Testis (tissue), 2 donors: ENCODE measurements at regions not wholly inside any gene's neighbourhood (a gene's known extent, or its start where the extent isn't known, plus 50 kb on each side); places are given as distances from the start of the nearest gene placed in this dataset.

Experiments used
- DNase-seq: peaks from one replicate; pipeline ENCODE4 v3.0.0-alpha.2; 2019
- H3K27ac ChIP-seq, 2 donors: fragments of 200-600 bp; sonication (generic); one replicate each; pipeline ENCODE4 v1.5.1; 2019
- H3K27me3 ChIP-seq: fragments of 200-600 bp; sonication (generic); one replicate; pipeline ENCODE4 v1.5.1; 2019
- H3K36me3 ChIP-seq: fragments of 200-600 bp; sonication (generic); one replicate; pipeline ENCODE4 v1.5.1; 2017; ENCODE audit warnings: low read depth; ENCODE audit errors: missing control alignments
- H3K4me1 ChIP-seq: fragments of 200-600 bp; sonication (generic); one replicate; pipeline ENCODE4 v1.5.1; 2019
- H3K4me3 ChIP-seq, 2 donors: fragments of 200-600 bp; sonication (generic); one replicate each; pipeline ENCODE4 v1.5.1; 2017 to 2019
- H3K9me3 ChIP-seq: fragments of 200-600 bp; sonication (generic); one replicate; pipeline ENCODE4 v1.5.1; 2017
- POLR2A ChIP-seq: fragments of 450-650 bp; IDR thresholded peaks from one replicate; pipeline ENCODE4 v1.6.1; 2017; ENCODE audit warnings: antibody characterized with exemption, mild to moderate bottlenecking, moderate library complexity
- WGBS, 2 donors: methylation state at CpG; one replicate each; pipeline ENCODE4 v1.1.5; 2018; 5-methylcytosine and 5-hydroxymethylcytosine counted together
- intact Hi-C: fragments of 100-400 bp; cut with DNase I; formaldehyde crosslinking; loops from one replicate; pipeline ENCODE4 v1.15.1; 2023; ENCODE audit warnings: low total_unique reads
- TF ChIP-seq, protein P1 (sequence below), 3 experiments: fragments of 450-650 bp in 2 of 3; fragments of 200-600 bp in 1 of 3; sonication (generic) in 1 of 3; IDR thresholded peaks; one replicate each; pipeline ENCODE4 v1.5.1; 2016 to 2019; ENCODE audit warnings: antibody characterized with exemption in 3 of 3, mild to moderate bottlenecking in 2 of 3, moderate library complexity in 1 of 3

- Histone ChIP-seq H3K27ac (no peak overlapping the region), H3K36me3 (no peaks in the 10 kb centered on the region), H3K9me3 (no peaks in the 10 kb centered on the region), H3K4me3 (no peak overlapping the region), H3K4me1 (no peaks in the 10 kb centered on the region), H3K27me3 (no peaks in the 10 kb centered on the region)
- no peak for DNase-seq
- intact Hi-C loops: no loop called here
- WGBS, 2 donors: 91 to 93% methylated on average over 16 of the region's 16 CpGs
- no peak for TF ChIP-seq POLR2A
- TF ChIP-seq, protein P1, sequence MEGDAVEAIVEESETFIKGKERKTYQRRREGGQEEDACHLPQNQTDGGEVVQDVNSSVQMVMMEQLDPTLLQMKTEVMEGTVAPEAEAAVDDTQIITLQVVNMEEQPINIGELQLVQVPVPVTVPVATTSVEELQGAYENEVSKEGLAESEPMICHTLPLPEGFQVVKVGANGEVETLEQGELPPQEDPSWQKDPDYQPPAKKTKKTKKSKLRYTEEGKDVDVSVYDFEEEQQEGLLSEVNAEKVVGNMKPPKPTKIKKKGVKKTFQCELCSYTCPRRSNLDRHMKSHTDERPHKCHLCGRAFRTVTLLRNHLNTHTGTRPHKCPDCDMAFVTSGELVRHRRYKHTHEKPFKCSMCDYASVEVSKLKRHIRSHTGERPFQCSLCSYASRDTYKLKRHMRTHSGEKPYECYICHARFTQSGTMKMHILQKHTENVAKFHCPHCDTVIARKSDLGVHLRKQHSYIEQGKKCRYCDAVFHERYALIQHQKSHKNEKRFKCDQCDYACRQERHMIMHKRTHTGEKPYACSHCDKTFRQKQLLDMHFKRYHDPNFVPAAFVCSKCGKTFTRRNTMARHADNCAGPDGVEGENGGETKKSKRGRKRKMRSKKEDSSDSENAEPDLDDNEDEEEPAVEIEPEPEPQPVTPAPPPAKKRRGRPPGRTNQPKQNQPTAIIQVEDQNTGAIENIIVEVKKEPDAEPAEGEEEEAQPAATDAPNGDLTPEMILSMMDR (IDR thresholded peaks at IDR 0.05): no peak
Measured at GRCh38 chr7:72476608-72477305, 64.6 kb upstream of the CALN1 start.

DNA sequence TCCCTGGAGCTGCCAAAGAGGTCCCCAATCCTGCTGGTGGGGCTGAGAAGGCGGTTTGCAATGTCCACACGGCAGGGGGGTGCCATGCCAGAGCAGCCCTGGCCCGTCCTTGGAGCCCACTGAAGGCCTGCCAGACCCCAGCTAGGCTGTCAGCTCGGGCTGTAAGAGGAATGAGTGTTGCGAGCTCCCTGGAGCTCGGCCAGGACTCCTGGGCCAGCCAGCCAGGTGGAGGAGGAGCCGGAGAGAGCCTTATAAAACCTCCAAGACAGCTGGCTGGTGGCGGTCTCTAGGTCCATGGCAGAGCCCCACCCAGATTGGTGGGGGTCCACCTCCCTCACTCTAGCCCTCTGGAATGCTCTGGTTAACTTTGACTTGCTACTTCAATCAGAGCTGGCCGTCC lies 55.1 kb upstream of the CALN1 start:
- Histone ChIP-seq H3K27ac (no peak overlapping the region), H3K27me3 (no peaks in the 10 kb centered on the region), H3K4me3 (no peak overlapping the region), H3K9me3 (no peaks in the 10 kb centered on the region), H3K4me1 (no peaks in the 10 kb centered on the region), H3K36me3 (no peaks in the 10 kb centered on the region)
- DNase-seq: no peak
- 57 to 73% methylated on average over 1 to 9 of the region's 9 CpGs for WGBS, 2 donors
- TF ChIP-seq, protein P1 (IDR thresholded peaks at IDR 0.05): no peak
- no peak for TF ChIP-seq POLR2A
- intact Hi-C loops: no loop called here

DNA sequence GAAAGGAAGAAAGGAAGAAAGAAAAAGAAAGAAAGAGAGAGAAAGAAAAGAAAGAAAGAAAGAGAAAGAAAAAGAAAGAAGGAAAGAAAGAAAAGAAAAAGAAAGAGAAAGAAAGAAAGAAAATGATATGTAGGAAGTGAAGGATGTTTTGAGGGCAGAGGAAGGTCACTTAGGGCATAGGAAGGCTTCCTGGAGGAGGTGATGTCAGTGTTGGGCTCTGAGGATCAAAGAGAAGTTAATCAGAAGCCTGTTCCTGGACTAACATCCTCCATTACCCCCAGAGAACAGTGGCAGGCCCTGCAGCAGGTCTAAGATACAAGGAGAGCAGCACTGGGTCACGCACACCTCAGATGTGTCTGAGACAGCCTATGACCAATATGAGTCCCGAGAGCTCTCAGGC lies 54.7 kb upstream of the CALN1 start:
- no peak overlapping the region for H3K27ac ChIP-seq
- H3K27me3 ChIP-seq: no peaks in the 10 kb centered on the region
- H3K4me3 ChIP-seq: no peak overlapping the region
- intact Hi-C loops: no loop called here
- no peak for TF ChIP-seq POLR2A
- TF ChIP-seq, protein P1 (IDR thresholded peaks at IDR 0.05): no peak
- H3K4me1 ChIP-seq: no peaks in the 10 kb centered on the region
- no peaks in the 10 kb centered on the region for H3K36me3 ChIP-seq
- no peak for DNase-seq
- 91 to 94% methylated on average over 2 of the region's 2 CpGs for WGBS, 2 donors
- no peaks in the 10 kb centered on the region for H3K9me3 ChIP-seq

DNA sequence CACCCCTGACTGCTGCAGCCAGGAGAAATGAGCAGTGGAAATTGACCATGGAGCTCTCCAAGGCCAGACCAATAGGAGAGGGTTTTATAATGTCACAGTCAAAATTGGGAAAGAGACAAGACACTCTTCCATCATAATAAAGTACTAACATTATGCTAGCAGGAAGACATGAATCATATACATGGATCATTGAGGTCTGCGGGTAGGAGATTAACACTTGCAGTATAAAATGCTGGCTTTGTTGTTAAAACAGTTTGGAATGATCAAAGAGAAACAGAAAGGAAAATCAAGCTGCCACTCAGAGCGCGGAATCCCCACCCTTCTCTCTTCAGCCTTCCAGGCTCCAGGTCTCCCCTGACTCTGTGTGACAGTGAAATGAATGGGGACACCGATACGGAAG lies 53.4 kb upstream of the CALN1 start:
- no peaks in the 10 kb centered on the region for H3K36me3 ChIP-seq
- H3K27me3 ChIP-seq: no peaks in the 10 kb centered on the region
- WGBS, 2 donors: 77 to 87% methylated on average over 5 of the region's 5 CpGs
- intact Hi-C loops: no loop called here
- no peak overlapping the region for H3K27ac ChIP-seq
- TF ChIP-seq POLR2A: no peak
- TF ChIP-seq, protein P1 (IDR thresholded peaks at IDR 0.05): no peak
- no peaks in the 10 kb centered on the region for H3K4me1 ChIP-seq
- DNase-seq: no peak
- H3K4me3 ChIP-seq: no peak overlapping the region
- no peaks in the 10 kb centered on the region for H3K9me3 ChIP-seq

DNA sequence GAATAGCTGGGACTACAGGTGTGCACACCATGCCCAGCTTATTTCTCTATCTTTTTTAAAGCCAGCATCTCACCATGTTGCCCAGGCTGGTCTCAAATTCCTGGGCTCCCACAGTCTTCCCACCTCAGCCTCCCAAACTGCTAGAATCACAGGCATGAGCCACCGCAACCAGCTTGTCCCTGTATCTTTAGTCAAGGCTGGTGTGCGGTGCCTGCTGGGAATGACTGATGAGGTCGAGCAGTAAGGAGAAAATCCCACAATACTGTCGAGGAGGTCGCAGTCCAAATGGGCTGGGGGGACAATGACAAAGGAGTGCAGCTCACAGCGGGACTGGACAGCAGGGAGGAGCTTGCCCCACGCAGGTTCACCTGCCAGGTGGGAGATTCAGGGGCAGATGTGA lies 50.2 kb upstream of the CALN1 start:
- Histone ChIP-seq H3K4me3 (no peak overlapping the region), H3K27ac (no peak overlapping the region), H3K36me3 (no peaks in the 10 kb centered on the region), H3K27me3 (no peaks in the 10 kb centered on the region), H3K9me3 (no peaks in the 10 kb centered on the region), H3K4me1 (no peaks in the 10 kb centered on the region)
- WGBS, 2 donors: 79 to 82% methylated on average over 7 of the region's 7 CpGs
- intact Hi-C loops: no loop called here
- TF ChIP-seq, protein P1 (IDR thresholded peaks at IDR 0.05): no peak
- TF ChIP-seq POLR2A: no peak
- no peak for DNase-seq
